NCI-H345 treated with DMSO at 0.1 percent for 48 hours (cell line): ENCODE measurements at regions not wholly inside any gene's neighbourhood (a gene's known extent, or its start where the extent isn't known, plus 50 kb on each side); places are given as distances from the start of the nearest gene placed in this dataset.
"Not testable (repeated sequence)": the region's sequence is repeated elsewhere in the genome, so short reads cannot be mapped to it uniquely, and the experiment has no call there.

Source experiments
- DNase-seq: peaks from one replicate; lab custom pipeline; 2025; ENCODE audit not compliant: unreplicated experiment; lab: John Stamatoyannopoulos, UW

- not testable (repeated sequence) for DNase-seq
Observed at GRCh38 chr10:81207359-81207758, 667.6 kb upstream of the NRG3 start.

- no peak for DNase-seq
Observed at GRCh38 chr10:81213370-81213769, 661.6 kb upstream of the NRG3 start.

GRCh38 chr10:81215498-81215897 is 659.5 kb upstream of the NRG3 start:
- DNase-seq: no peak

GRCh38 chr10:81216949-81217348 is 658.0 kb upstream of the NRG3 start:
- no peak for DNase-seq

- DNase-seq: no peak
Observed at GRCh38 chr10:81218307-81218706, 656.7 kb upstream of the NRG3 start.

- no peak for DNase-seq
Observed at GRCh38 chr10:81219758-81220157, 655.2 kb upstream of the NRG3 start.

- no peak for DNase-seq
Observed at GRCh38 chr10:81248886-81249285, 626.1 kb upstream of the NRG3 start.

- no peak for DNase-seq
Observed at GRCh38 chr10:81251457-81252115, 623.4 kb upstream of the NRG3 start.

- not testable (repeated sequence) for DNase-seq
Observed at GRCh38 chr10:81264991-81265390, 610.0 kb upstream of the NRG3 start.

GRCh38 chr10:81270051-81270450 is 604.9 kb upstream of the NRG3 start:
- no peak for DNase-seq

GRCh38 chr10:81280497-81281479 is 594.2 kb upstream of the NRG3 start:
- no peak for DNase-seq

- DNase-seq: no peak
Observed at GRCh38 chr10:81288544-81288943, 586.5 kb upstream of the NRG3 start.

GRCh38 chr10:81297292-81297691 is 577.7 kb upstream of the NRG3 start:
- DNase-seq: no peak

GRCh38 chr10:81303656-81304055 is 571.3 kb upstream of the NRG3 start:
- no peak for DNase-seq

GRCh38 chr10:81306971-81307782 is 567.8 kb upstream of the NRG3 start:
- no peak for DNase-seq

GRCh38 chr10:81309041-81309552 is 565.9 kb upstream of the NRG3 start:
- no peak for DNase-seq

- DNase-seq: no peak
Observed at GRCh38 chr10:81314471-81314870, 560.5 kb upstream of the NRG3 start.

GRCh38 chr10:81315026-81315425 is 560.0 kb upstream of the NRG3 start:
- no peak for DNase-seq

- no peak for DNase-seq
Observed at GRCh38 chr10:81348003-81348402, 527.0 kb upstream of the NRG3 start.

GRCh38 chr10:81367132-81367531 is 507.9 kb upstream of the NRG3 start:
- DNase-seq: no peak

- no peak for DNase-seq
Observed at GRCh38 chr10:81386817-81387216, 488.2 kb upstream of the NRG3 start.
